ENCODE measurements at regions not wholly inside any gene's neighbourhood (a gene's known extent, or its start where the extent isn't known, plus 50 kb on each side); places are given as distances from the start of the nearest gene placed in this dataset.

- no peak for DNase-seq
Measured at GRCh38 chr18:22074282-22075070, 94.9 kb upstream of the GATA6 start.

GRCh38 chr18:22080035-22080434, 89.4 kb upstream of the GATA6 start:
- no peak for DNase-seq

GRCh38 chr18:22082408-22082807, 87.0 kb upstream of the GATA6 start:
- no peak for DNase-seq

- no peak for DNase-seq
Measured at GRCh38 chr18:22084547-22084946, 84.8 kb upstream of the GATA6 start.

GRCh38 chr18:22086973-22087372, 82.4 kb upstream of the GATA6 start:
- DNase-seq, result no peak

- DNase-seq, result no peak
Measured at GRCh38 chr18:22088029-22088428, 81.4 kb upstream of the GATA6 start.

- DNase-seq, result no peak
Measured at GRCh38 chr18:22088996-22089640, 80.3 kb upstream of the GATA6 start.

- DNase-seq, result no peak
Measured at GRCh38 chr18:22091341-22091740, 78.0 kb upstream of the GATA6 start.

- no peak for DNase-seq
Measured at GRCh38 chr18:22093731-22094357, 75.5 kb upstream of the GATA6 start.

- no peak for DNase-seq
Measured at GRCh38 chr18:22094358-22094734, 75.0 kb upstream of the GATA6 start.

- DNase-seq, result no peak
Measured at GRCh38 chr18:22098563-22098989, 70.8 kb upstream of the GATA6 start.

GRCh38 chr18:22099925-22100324, 69.5 kb upstream of the GATA6 start:
- DNase-seq, result no peak

- DNase-seq, result no peak
Measured at GRCh38 chr18:22101731-22102130, 67.7 kb upstream of the GATA6 start.

GRCh38 chr18:22102953-22103646, 66.3 kb upstream of the GATA6 start:
- DNase-seq, result no peak

- DNase-seq, result no peak
Measured at GRCh38 chr18:22103647-22104031, 65.8 kb upstream of the GATA6 start.

- no peak for DNase-seq
Measured at GRCh38 chr18:22106536-22107292, 62.7 kb upstream of the GATA6 start.

- no peak for DNase-seq
Measured at GRCh38 chr18:22108674-22109073, 60.7 kb upstream of the GATA6 start.

- no peak for DNase-seq
Measured at GRCh38 chr18:22109535-22109934, 59.9 kb upstream of the GATA6 start.

GRCh38 chr18:22110461-22110924, 58.9 kb upstream of the GATA6 start:
- DNase-seq, result no peak

- no peak for DNase-seq
Measured at GRCh38 chr18:22112215-22112614, 57.2 kb upstream of the GATA6 start.

GRCh38 chr18:22113144-22113844, 56.1 kb upstream of the GATA6 start:
- DNase-seq, result no peak
